ENCODE measurements at regions not wholly inside any gene's neighbourhood (a gene's known extent, or its start where the extent isn't known, plus 50 kb on each side); places are given as distances from the start of the nearest gene placed in this dataset.

DNA sequence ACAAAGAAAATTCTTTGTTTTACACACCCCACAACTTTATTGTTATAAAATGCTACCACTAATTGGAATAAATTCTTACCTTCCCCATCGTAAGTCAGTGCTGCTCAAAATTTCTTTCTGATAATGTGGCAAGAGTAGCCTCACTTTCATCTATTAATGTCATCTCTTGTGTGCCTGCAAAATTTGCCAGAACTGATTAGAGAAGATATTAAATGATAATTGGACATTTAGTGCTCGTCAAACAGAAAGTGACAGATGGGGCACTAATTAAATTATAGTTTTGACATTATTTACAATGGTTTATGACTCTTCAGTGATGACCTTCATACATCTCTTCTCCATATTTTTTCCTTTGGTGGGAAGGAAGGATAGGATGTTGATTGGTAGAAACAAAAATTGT lies 690.9 kb downstream of the NXPH1 start:
- intact Hi-C loops (cut with micrococcal nuclease): no loop called here
- ChIA-PET CTCF (no interaction called here), POLR2A (no interaction called here), RAD21 (ENCODE audit: low non-redundant PET in 1 of 2, low total read pairs in 2 of 2, uncharacterized antibody in 2 of 2, unreplicated experiment in 2 of 2) (no interaction called here)
- TF ChIP-seq FOSL1 (IDR thresholded peaks at IDR 0.05; ENCODE audit: low read depth): no peak
- no peak for TF ChIP-seq ZNF274 (IDR thresholded peaks at IDR 0.05; ENCODE audit: low read depth, low read length)
- no peak for TF ChIP-seq SRF (IDR thresholded peaks at IDR 0.05; ENCODE audit: low read depth)
- Histone ChIP-seq H3K4me3 (replicated peaks in 1 of 2; ENCODE audit: low read depth in 1 of 2, low read length in 2 of 2) (no peak overlapping the region), H3K27me3 (ENCODE audit: insufficient read depth, low read length) (no peaks in the 10 kb centered on the region), H3K4me2 (ENCODE audit: low read length) (no peak overlapping the region), H3K9me3 (ENCODE audit: control insufficient read depth in 1 of 2, insufficient read depth in 1 of 2, low read depth in 1 of 2, low read length in 2 of 2) (peaks cover 0 to 6% of the 10 kb centered on the region in 2 experiments; a peak in 3 of 4 replicates), H3K4me1 (ENCODE audit: control insufficient read depth in 1 of 2, insufficient read depth in 2 of 2, low read length in 2 of 2) (no peaks in the 10 kb centered on the region), H3K9ac (ENCODE audit: low read length) (no peak overlapping the region), H3K27ac (ENCODE audit: low read depth, low read length) (no peak overlapping the region), H2AFZ (ENCODE audit: low read depth, low read length, poor library complexity, severe bottlenecking) (no peak overlapping the region), H3K79me2 (ENCODE audit: insufficient read depth, low read length) (no peaks in the 10 kb centered on the region), H4K20me1 (ENCODE audit: insufficient read depth) (no peaks in the 10 kb centered on the region), H3K9me2 (ENCODE audit: insufficient read depth) (no peaks in the 10 kb centered on the region), H3K36me3 (ENCODE audit: control insufficient read depth in 1 of 2, insufficient read depth in 2 of 2, low read length in 2 of 2) (no peaks in the 10 kb centered on the region)
- no TSS peak for BruUV-seq (replicated peaks)
- ATAC-seq (no peak), DNase-seq (ENCODE audit: low read depth, low spot score) (no peak)

DNA sequence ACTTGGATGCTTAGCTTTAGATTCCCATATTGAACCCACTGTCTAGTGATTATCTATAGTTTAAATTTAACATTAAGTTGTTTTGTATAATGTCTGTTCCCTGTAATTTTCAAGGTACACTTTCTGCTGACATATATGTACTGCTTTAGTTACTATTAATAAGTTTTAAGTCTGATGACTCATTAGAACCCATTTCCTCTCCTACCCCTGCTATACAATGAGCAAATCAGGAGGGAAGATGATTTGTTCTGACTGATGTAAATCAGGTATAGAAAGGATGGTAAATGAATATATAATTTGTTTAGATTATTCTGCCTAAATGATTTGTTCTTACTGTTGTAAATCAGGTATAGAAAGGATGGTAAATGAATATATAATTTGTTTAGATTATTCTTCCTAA lies 691.8 kb downstream of the NXPH1 start:
- H2AFZ ChIP-seq (ENCODE audit: low read depth, low read length, poor library complexity, severe bottlenecking): no peak overlapping the region
- H3K4me2 ChIP-seq (ENCODE audit: low read length): no peak overlapping the region
- H3K36me3 ChIP-seq (ENCODE audit: control insufficient read depth in 1 of 2, insufficient read depth in 2 of 2, low read length in 2 of 2): no peaks in the 10 kb centered on the region
- H3K4me3 ChIP-seq (replicated peaks in 1 of 2; ENCODE audit: low read depth in 1 of 2, low read length in 2 of 2): no peak overlapping the region
- ChIA-PET POLR2A (no interaction called here), CTCF (no interaction called here), RAD21 (ENCODE audit: low non-redundant PET in 1 of 2, low total read pairs in 2 of 2, uncharacterized antibody in 2 of 2, unreplicated experiment in 2 of 2) (no interaction called here)
- H3K4me1 ChIP-seq (ENCODE audit: control insufficient read depth in 1 of 2, insufficient read depth in 2 of 2, low read length in 2 of 2): no peaks in the 10 kb centered on the region
- H3K79me2 ChIP-seq (ENCODE audit: insufficient read depth, low read length): no peaks in the 10 kb centered on the region
- TF ChIP-seq FOSL1 (IDR thresholded peaks at IDR 0.05; ENCODE audit: low read depth) (no peak), EGR1 (IDR thresholded peaks at IDR 0.05; ENCODE audit: low read depth) (no peak), JUND (IDR thresholded peaks at IDR 0.05) (no peak), CEBPB (IDR thresholded peaks at IDR 0.05; ENCODE audit: low read depth) (no peak), ZNF274 (IDR thresholded peaks at IDR 0.05; ENCODE audit: low read depth, low read length) (no peak), CBX3 (IDR thresholded peaks at IDR 0.05; ENCODE audit: low read depth) (no peak), YY1 (IDR thresholded peaks at IDR 0.05; ENCODE audit: extremely low read depth, insufficient replicate concordance, low read depth, low read length) (no peak), POLR2AphosphoS5 (IDR thresholded peaks at IDR 0.05; ENCODE audit: low read depth, low read length) (no peak), SRF (IDR thresholded peaks at IDR 0.05; ENCODE audit: low read depth) (no peak), SIN3A (IDR thresholded peaks at IDR 0.05; ENCODE audit: low read depth) (no peak), ZFX (IDR thresholded peaks at IDR 0.05) (no peak)
- TF ChIP-seq, protein P1, sequence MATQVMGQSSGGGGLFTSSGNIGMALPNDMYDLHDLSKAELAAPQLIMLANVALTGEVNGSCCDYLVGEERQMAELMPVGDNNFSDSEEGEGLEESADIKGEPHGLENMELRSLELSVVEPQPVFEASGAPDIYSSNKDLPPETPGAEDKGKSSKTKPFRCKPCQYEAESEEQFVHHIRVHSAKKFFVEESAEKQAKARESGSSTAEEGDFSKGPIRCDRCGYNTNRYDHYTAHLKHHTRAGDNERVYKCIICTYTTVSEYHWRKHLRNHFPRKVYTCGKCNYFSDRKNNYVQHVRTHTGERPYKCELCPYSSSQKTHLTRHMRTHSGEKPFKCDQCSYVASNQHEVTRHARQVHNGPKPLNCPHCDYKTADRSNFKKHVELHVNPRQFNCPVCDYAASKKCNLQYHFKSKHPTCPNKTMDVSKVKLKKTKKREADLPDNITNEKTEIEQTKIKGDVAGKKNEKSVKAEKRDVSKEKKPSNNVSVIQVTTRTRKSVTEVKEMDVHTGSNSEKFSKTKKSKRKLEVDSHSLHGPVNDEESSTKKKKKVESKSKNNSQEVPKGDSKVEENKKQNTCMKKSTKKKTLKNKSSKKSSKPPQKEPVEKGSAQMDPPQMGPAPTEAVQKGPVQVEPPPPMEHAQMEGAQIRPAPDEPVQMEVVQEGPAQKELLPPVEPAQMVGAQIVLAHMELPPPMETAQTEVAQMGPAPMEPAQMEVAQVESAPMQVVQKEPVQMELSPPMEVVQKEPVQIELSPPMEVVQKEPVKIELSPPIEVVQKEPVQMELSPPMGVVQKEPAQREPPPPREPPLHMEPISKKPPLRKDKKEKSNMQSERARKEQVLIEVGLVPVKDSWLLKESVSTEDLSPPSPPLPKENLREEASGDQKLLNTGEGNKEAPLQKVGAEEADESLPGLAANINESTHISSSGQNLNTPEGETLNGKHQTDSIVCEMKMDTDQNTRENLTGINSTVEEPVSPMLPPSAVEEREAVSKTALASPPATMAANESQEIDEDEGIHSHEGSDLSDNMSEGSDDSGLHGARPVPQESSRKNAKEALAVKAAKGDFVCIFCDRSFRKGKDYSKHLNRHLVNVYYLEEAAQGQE (IDR thresholded peaks at IDR 0.05; ENCODE audit: low read depth): no peak
- TF ChIP-seq, protein P2, sequence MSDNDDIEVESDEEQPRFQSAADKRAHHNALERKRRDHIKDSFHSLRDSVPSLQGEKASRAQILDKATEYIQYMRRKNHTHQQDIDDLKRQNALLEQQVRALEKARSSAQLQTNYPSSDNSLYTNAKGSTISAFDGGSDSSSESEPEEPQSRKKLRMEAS (IDR thresholded peaks at IDR 0.05): no peak
- TF ChIP-seq, protein P3, sequence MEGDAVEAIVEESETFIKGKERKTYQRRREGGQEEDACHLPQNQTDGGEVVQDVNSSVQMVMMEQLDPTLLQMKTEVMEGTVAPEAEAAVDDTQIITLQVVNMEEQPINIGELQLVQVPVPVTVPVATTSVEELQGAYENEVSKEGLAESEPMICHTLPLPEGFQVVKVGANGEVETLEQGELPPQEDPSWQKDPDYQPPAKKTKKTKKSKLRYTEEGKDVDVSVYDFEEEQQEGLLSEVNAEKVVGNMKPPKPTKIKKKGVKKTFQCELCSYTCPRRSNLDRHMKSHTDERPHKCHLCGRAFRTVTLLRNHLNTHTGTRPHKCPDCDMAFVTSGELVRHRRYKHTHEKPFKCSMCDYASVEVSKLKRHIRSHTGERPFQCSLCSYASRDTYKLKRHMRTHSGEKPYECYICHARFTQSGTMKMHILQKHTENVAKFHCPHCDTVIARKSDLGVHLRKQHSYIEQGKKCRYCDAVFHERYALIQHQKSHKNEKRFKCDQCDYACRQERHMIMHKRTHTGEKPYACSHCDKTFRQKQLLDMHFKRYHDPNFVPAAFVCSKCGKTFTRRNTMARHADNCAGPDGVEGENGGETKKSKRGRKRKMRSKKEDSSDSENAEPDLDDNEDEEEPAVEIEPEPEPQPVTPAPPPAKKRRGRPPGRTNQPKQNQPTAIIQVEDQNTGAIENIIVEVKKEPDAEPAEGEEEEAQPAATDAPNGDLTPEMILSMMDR (IDR thresholded peaks at IDR 0.05 in 2 of 3, conservative IDR thresholded peaks at IDR 0.05 in 1 of 3; ENCODE audit: borderline replicate concordance in 1 of 3, insufficient read depth in 1 of 3, low read depth in 2 of 3, low read length in 2 of 3): no peak
- DNase-seq (ENCODE audit: low read depth, low spot score): no peak
- no peaks in the 10 kb centered on the region for H3K27me3 ChIP-seq (ENCODE audit: insufficient read depth, low read length)
- H3K9me2 ChIP-seq (ENCODE audit: insufficient read depth): no peaks in the 10 kb centered on the region
- H3K9ac ChIP-seq (ENCODE audit: low read length): no peak overlapping the region
- intact Hi-C loops (cut with micrococcal nuclease): no loop called here
- peaks cover 0 to 6% of the 10 kb centered on the region in 2 experiments; a peak in 3 of 4 replicates for H3K9me3 ChIP-seq (ENCODE audit: control insufficient read depth in 1 of 2, insufficient read depth in 1 of 2, low read depth in 1 of 2, low read length in 2 of 2)
- H3K27ac ChIP-seq (ENCODE audit: low read depth, low read length): no peak overlapping the region
- ATAC-seq: no peak
- H4K20me1 ChIP-seq (ENCODE audit: insufficient read depth): no peaks in the 10 kb centered on the region
- no TSS peak for BruUV-seq (replicated peaks)
